ENCODE measurements at regions not wholly inside any gene's neighbourhood (a gene's known extent, or its start where the extent isn't known, plus 50 kb on each side); places are given as distances from the start of the nearest gene placed in this dataset.

GRCh38 chr16:9462984-9463383 is 371.5 kb downstream of the HAPSTR1 start:
- no peaks in the 10 kb centered on the region for H3K9me3 Mint-ChIP-seq (ENCODE audit: low read depth)
- POLR2A ChIA-PET, result no interaction called here
- no peak overlapping the region for H3K4me3 Mint-ChIP-seq
- ATAC-seq (no peak), DNase-seq (no peak)
- H3K4me1 Mint-ChIP-seq, result no peaks in the 10 kb centered on the region
- H3K36me3 Mint-ChIP-seq (ENCODE audit: low read depth), result no peaks in the 10 kb centered on the region
- H3K27me3 Mint-ChIP-seq, result no peaks in the 10 kb centered on the region
- intact Hi-C loops (cut with DNase I, micrococcal nuclease), result no loop called here
- H3K27ac Mint-ChIP-seq, result no peak overlapping the region
- CTCF ChIA-PET, result no interaction called here

GRCh38 chr16:9463461-9463860 is 372.0 kb downstream of the HAPSTR1 start:
- Mint-ChIP-seq H3K9me3 (ENCODE audit: low read depth) (no peaks in the 10 kb centered on the region), H3K27me3 (no peaks in the 10 kb centered on the region), H3K36me3 (ENCODE audit: low read depth) (no peaks in the 10 kb centered on the region), H3K27ac (no peak overlapping the region), H3K4me3 (no peak overlapping the region), H3K4me1 (no peaks in the 10 kb centered on the region)
- DNase-seq, result no peak
- POLR2A ChIA-PET, result no interaction called here
- CTCF ChIA-PET, result no interaction called here
- intact Hi-C loops (cut with DNase I, micrococcal nuclease), result no loop called here
- no peak for ATAC-seq

- Mint-ChIP-seq H3K36me3 (ENCODE audit: low read depth) (no peaks in the 10 kb centered on the region), H3K4me3 (no peak overlapping the region), H3K27me3 (no peaks in the 10 kb centered on the region), H3K9me3 (ENCODE audit: low read depth) (peaks cover 3% of the 10 kb centered on the region), H3K4me1 (no peaks in the 10 kb centered on the region), H3K27ac (no peak overlapping the region)
- ChIA-PET CTCF (no interaction called here), POLR2A (no interaction called here)
- intact Hi-C loops (cut with DNase I, micrococcal nuclease), result no loop called here
- no peak for ATAC-seq
- DNase-seq, result no peak
These were observed 373.7 kb downstream of the HAPSTR1 start for GRCh38 chr16:9465161-9465560.

- no peaks in the 10 kb centered on the region for H3K36me3 Mint-ChIP-seq (ENCODE audit: low read depth)
- DNase-seq (no peak), ATAC-seq (no peak)
- ChIA-PET POLR2A (no interaction called here), CTCF (no interaction called here)
- intact Hi-C loops (cut with DNase I, micrococcal nuclease), result no loop called here
- no peak overlapping the region for H3K4me3 Mint-ChIP-seq
- no peak overlapping the region for H3K27ac Mint-ChIP-seq
- no peaks in the 10 kb centered on the region for H3K27me3 Mint-ChIP-seq
- peaks cover 3% of the 10 kb centered on the region for H3K9me3 Mint-ChIP-seq (ENCODE audit: low read depth)
- no peaks in the 10 kb centered on the region for H3K4me1 Mint-ChIP-seq
These were observed 378.1 kb downstream of the HAPSTR1 start for GRCh38 chr16:9469512-9469911.

- Mint-ChIP-seq H3K36me3 (ENCODE audit: low read depth) (no peaks in the 10 kb centered on the region), H3K4me3 (no peak overlapping the region), H3K9me3 (ENCODE audit: low read depth) (no peaks in the 10 kb centered on the region), H3K27me3 (no peaks in the 10 kb centered on the region), H3K4me1 (no peaks in the 10 kb centered on the region), H3K27ac (no peak overlapping the region)
- ATAC-seq (no peak), DNase-seq (no peak)
- ChIA-PET CTCF (no interaction called here), POLR2A (no interaction called here)
- intact Hi-C loops (cut with DNase I, micrococcal nuclease), result no loop called here
These were observed 385.3 kb downstream of the HAPSTR1 start for GRCh38 chr16:9476744-9477143.

- H3K4me3 Mint-ChIP-seq, result no peak overlapping the region
- H3K36me3 Mint-ChIP-seq (ENCODE audit: low read depth), result no peaks in the 10 kb centered on the region
- no peaks in the 10 kb centered on the region for H3K9me3 Mint-ChIP-seq (ENCODE audit: low read depth)
- no peaks in the 10 kb centered on the region for H3K4me1 Mint-ChIP-seq
- no peaks in the 10 kb centered on the region for H3K27me3 Mint-ChIP-seq
- DNase-seq, result no peak
- intact Hi-C loops (cut with DNase I, micrococcal nuclease), result no loop called here
- ATAC-seq, result no peak
- ChIA-PET CTCF (no interaction called here), POLR2A (no interaction called here)
- no peak overlapping the region for H3K27ac Mint-ChIP-seq
These were observed 387.6 kb downstream of the HAPSTR1 start for GRCh38 chr16:9479008-9479407.

- no peak for DNase-seq
- H3K4me1 Mint-ChIP-seq, result no peaks in the 10 kb centered on the region
- H3K4me3 Mint-ChIP-seq, result no peak overlapping the region
- ChIA-PET CTCF (interaction anchor here (0.6 to 0.8 kb wide), 2 partner anchors 338 to 483 kb away, joined by 3 read pairs; no protein-coding TSS in a partner anchor), POLR2A (no interaction called here)
- ATAC-seq, result no peak
- H3K36me3 Mint-ChIP-seq (ENCODE audit: low read depth), result no peaks in the 10 kb centered on the region
- no peaks in the 10 kb centered on the region for H3K9me3 Mint-ChIP-seq (ENCODE audit: low read depth)
- no peak overlapping the region for H3K27ac Mint-ChIP-seq
- intact Hi-C loops (cut with DNase I, micrococcal nuclease), result no loop called here
- H3K27me3 Mint-ChIP-seq, result no peaks in the 10 kb centered on the region
These were observed 389.1 kb downstream of the HAPSTR1 start for GRCh38 chr16:9480503-9480902.

GRCh38 chr16:9481747-9482730 is 390.6 kb downstream of the HAPSTR1 start:
- DNase-seq (no peak), ATAC-seq (no peak)
- Mint-ChIP-seq H3K4me1 (no peaks in the 10 kb centered on the region), H3K27me3 (no peaks in the 10 kb centered on the region), H3K27ac (no peak overlapping the region), H3K9me3 (ENCODE audit: low read depth) (no peaks in the 10 kb centered on the region), H3K4me3 (no peak overlapping the region), H3K36me3 (ENCODE audit: low read depth) (no peaks in the 10 kb centered on the region)
- CTCF ChIA-PET, result no interaction called here
- intact Hi-C loops (cut with DNase I, micrococcal nuclease), result no loop called here
- POLR2A ChIA-PET, result interaction anchor here (0.6 kb wide), 1 partner anchor 26 kb away, joined by 3 read pairs; no protein-coding TSS in a partner anchor

GRCh38 chr16:9484426-9484825 is 393.0 kb downstream of the HAPSTR1 start:
- Mint-ChIP-seq H3K9me3 (ENCODE audit: low read depth) (no peaks in the 10 kb centered on the region), H3K36me3 (ENCODE audit: low read depth) (no peaks in the 10 kb centered on the region), H3K27ac (no peak overlapping the region), H3K4me1 (no peaks in the 10 kb centered on the region), H3K4me3 (no peak overlapping the region), H3K27me3 (no peaks in the 10 kb centered on the region)
- ChIA-PET CTCF (no interaction called here), POLR2A (no interaction called here)
- ATAC-seq, result no peak
- intact Hi-C loops (cut with DNase I, micrococcal nuclease), result no loop called here
- DNase-seq, result no peak

GRCh38 chr16:9484881-9485280 is 393.4 kb downstream of the HAPSTR1 start:
- no peak overlapping the region for H3K27ac Mint-ChIP-seq
- intact Hi-C loops (cut with DNase I, micrococcal nuclease), result no loop called here
- H3K27me3 Mint-ChIP-seq, result no peaks in the 10 kb centered on the region
- CTCF ChIA-PET, result no interaction called here
- ATAC-seq, result no peak
- no peak for DNase-seq
- H3K9me3 Mint-ChIP-seq (ENCODE audit: low read depth), result no peaks in the 10 kb centered on the region
- no peak overlapping the region for H3K4me3 Mint-ChIP-seq
- H3K4me1 Mint-ChIP-seq, result no peaks in the 10 kb centered on the region
- POLR2A ChIA-PET, result no interaction called here
- no peaks in the 10 kb centered on the region for H3K36me3 Mint-ChIP-seq (ENCODE audit: low read depth)

GRCh38 chr16:9489835-9490467 is 398.5 kb downstream of the HAPSTR1 start:
- Mint-ChIP-seq H3K4me1 (no peaks in the 10 kb centered on the region), H3K27me3 (no peaks in the 10 kb centered on the region), H3K36me3 (ENCODE audit: low read depth) (no peaks in the 10 kb centered on the region), H3K9me3 (ENCODE audit: low read depth) (no peaks in the 10 kb centered on the region), H3K27ac (no peak overlapping the region), H3K4me3 (no peak overlapping the region)
- DNase-seq (no peak), ATAC-seq (no peak)
- ChIA-PET POLR2A (no interaction called here), CTCF (interaction anchor here (0.6 kb wide), 1 partner anchor 86 kb away, joined by 3 read pairs; no protein-coding TSS in a partner anchor)
- intact Hi-C loops (cut with DNase I, micrococcal nuclease), result no loop called here

- ATAC-seq (no peak), DNase-seq (no peak)
- H3K4me1 Mint-ChIP-seq, result no peaks in the 10 kb centered on the region
- ChIA-PET POLR2A (no interaction called here), CTCF (no interaction called here)
- peaks cover under 1% of the 10 kb centered on the region for H3K27me3 Mint-ChIP-seq
- intact Hi-C loops (cut with DNase I, micrococcal nuclease), result no loop called here
- no peak overlapping the region for H3K27ac Mint-ChIP-seq
- peaks cover 1% of the 10 kb centered on the region for H3K9me3 Mint-ChIP-seq (ENCODE audit: low read depth)
- H3K36me3 Mint-ChIP-seq (ENCODE audit: low read depth), result no peaks in the 10 kb centered on the region
- H3K4me3 Mint-ChIP-seq, result no peak overlapping the region
These were observed 404.4 kb downstream of the HAPSTR1 start for GRCh38 chr16:9495824-9496223.

Data from activated CD4-positive, alpha-beta T cell treated with anti-CD3 and anti-CD28 coated beads for 36 hours (primary cell).